ENCODE measurements at regions not wholly inside any gene's neighbourhood (a gene's known extent, or its start where the extent isn't known, plus 50 kb on each side); places are given as distances from the start of the nearest gene placed in this dataset.

- Histone ChIP-seq H3K36me3 (ENCODE audit: control insufficient read depth in 1 of 2, insufficient read depth in 2 of 2, low read length in 2 of 2) (no peaks in the 10 kb centered on the region), H3K4me3 (ENCODE audit: low read depth in 1 of 2, low read length in 2 of 2) (no peak overlapping the region), H3K27ac (ENCODE audit: low read depth, low read length) (no peak overlapping the region), H3K9me3 (ENCODE audit: control insufficient read depth in 1 of 2, low read length in 2 of 2) (no peaks in the 10 kb centered on the region), H3K9ac (ENCODE audit: low read depth in 1 of 2, low read length in 2 of 2) (no peak overlapping the region), H3K4me1 (ENCODE audit: control insufficient read depth in 1 of 2, insufficient read depth in 2 of 2, low read length in 2 of 2) (no peaks in the 10 kb centered on the region), H3K27me3 (ENCODE audit: control insufficient read depth in 1 of 2, insufficient read depth in 2 of 2, low read length in 2 of 2) (no peaks in the 10 kb centered on the region)
Measured at GRCh38 chr10:109173937-109174336, 749.4 kb downstream of the XPNPEP1 start.

- no peaks in the 10 kb centered on the region for H3K36me3 ChIP-seq (ENCODE audit: control insufficient read depth in 1 of 2, insufficient read depth in 2 of 2, low read length in 2 of 2)
- no peaks in the 10 kb centered on the region for H3K9me3 ChIP-seq (ENCODE audit: control insufficient read depth in 1 of 2, low read length in 2 of 2)
- H3K27ac ChIP-seq (ENCODE audit: low read depth, low read length) = no peak overlapping the region
- H3K9ac ChIP-seq (ENCODE audit: low read depth in 1 of 2, low read length in 2 of 2) = no peak overlapping the region
- H3K27me3 ChIP-seq (ENCODE audit: control insufficient read depth in 1 of 2, insufficient read depth in 2 of 2, low read length in 2 of 2) = no peaks in the 10 kb centered on the region
- no peaks in the 10 kb centered on the region for H3K4me1 ChIP-seq (ENCODE audit: control insufficient read depth in 1 of 2, insufficient read depth in 2 of 2, low read length in 2 of 2)
- no peak overlapping the region for H3K4me3 ChIP-seq (ENCODE audit: low read depth in 1 of 2, low read length in 2 of 2)
Measured at GRCh38 chr10:109173121-109173520, 750.2 kb downstream of the XPNPEP1 start.

GRCh38 chr10:109166935-109167334 lies 756.4 kb downstream of the XPNPEP1 start:
- H3K9me3 ChIP-seq (ENCODE audit: control insufficient read depth in 1 of 2, low read length in 2 of 2) = no peaks in the 10 kb centered on the region
- no peak overlapping the region for H3K4me3 ChIP-seq (ENCODE audit: low read depth in 1 of 2, low read length in 2 of 2)
- no peaks in the 10 kb centered on the region for H3K36me3 ChIP-seq (ENCODE audit: control insufficient read depth in 1 of 2, insufficient read depth in 2 of 2, low read length in 2 of 2)
- H3K4me1 ChIP-seq (ENCODE audit: control insufficient read depth in 1 of 2, insufficient read depth in 2 of 2, low read length in 2 of 2) = no peaks in the 10 kb centered on the region
- no peak overlapping the region for H3K27ac ChIP-seq (ENCODE audit: low read depth, low read length)
- no peak overlapping the region for H3K9ac ChIP-seq (ENCODE audit: low read depth in 1 of 2, low read length in 2 of 2)
- H3K27me3 ChIP-seq (ENCODE audit: control insufficient read depth in 1 of 2, insufficient read depth in 2 of 2, low read length in 2 of 2) = no peaks in the 10 kb centered on the region

GRCh38 chr10:109159351-109159750 lies 764.0 kb downstream of the XPNPEP1 start:
- H3K4me3 ChIP-seq (ENCODE audit: low read depth in 1 of 2, low read length in 2 of 2) = no peak overlapping the region
- H3K36me3 ChIP-seq (ENCODE audit: control insufficient read depth in 1 of 2, insufficient read depth in 2 of 2, low read length in 2 of 2) = no peaks in the 10 kb centered on the region
- H3K27me3 ChIP-seq (ENCODE audit: control insufficient read depth in 1 of 2, insufficient read depth in 2 of 2, low read length in 2 of 2) = no peaks in the 10 kb centered on the region
- H3K4me1 ChIP-seq (ENCODE audit: control insufficient read depth in 1 of 2, insufficient read depth in 2 of 2, low read length in 2 of 2) = no peaks in the 10 kb centered on the region
- H3K9me3 ChIP-seq (ENCODE audit: control insufficient read depth in 1 of 2, low read length in 2 of 2) = no peaks in the 10 kb centered on the region
- H3K9ac ChIP-seq (ENCODE audit: low read depth in 1 of 2, low read length in 2 of 2) = no peak overlapping the region
- no peak overlapping the region for H3K27ac ChIP-seq (ENCODE audit: low read depth, low read length)

DNA sequence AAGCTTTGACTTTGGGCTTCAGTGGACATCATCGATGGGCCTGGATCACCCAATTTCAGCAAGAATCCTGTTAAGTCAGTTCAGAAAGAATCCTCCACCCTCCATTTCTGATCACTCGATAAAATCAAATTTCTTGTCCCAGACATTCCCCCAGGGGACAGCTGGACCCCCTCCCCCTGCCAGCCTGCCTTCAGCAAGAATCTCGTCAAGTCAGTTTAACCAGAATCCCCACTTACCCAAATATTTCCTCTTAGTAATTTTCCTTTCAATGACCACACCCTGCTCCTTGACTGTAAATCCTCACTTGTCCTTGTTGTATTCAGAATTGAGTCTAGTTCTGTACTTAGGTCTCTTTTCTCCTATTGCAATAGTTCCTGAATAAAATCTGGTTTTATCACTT lies 766.9 kb downstream of the XPNPEP1 start:
- Histone ChIP-seq H3K27me3 (ENCODE audit: control insufficient read depth in 1 of 2, insufficient read depth in 2 of 2, low read length in 2 of 2) (no peaks in the 10 kb centered on the region), H3K27ac (ENCODE audit: low read depth, low read length) (no peak overlapping the region), H3K36me3 (ENCODE audit: control insufficient read depth in 1 of 2, insufficient read depth in 2 of 2, low read length in 2 of 2) (no peaks in the 10 kb centered on the region), H3K9me3 (ENCODE audit: control insufficient read depth in 1 of 2, low read length in 2 of 2) (no peaks in the 10 kb centered on the region), H3K9ac (ENCODE audit: low read depth in 1 of 2, low read length in 2 of 2) (no peak overlapping the region), H3K4me1 (ENCODE audit: control insufficient read depth in 1 of 2, insufficient read depth in 2 of 2, low read length in 2 of 2) (no peaks in the 10 kb centered on the region), H3K4me3 (ENCODE audit: low read depth in 1 of 2, low read length in 2 of 2) (no peak overlapping the region)

DNA sequence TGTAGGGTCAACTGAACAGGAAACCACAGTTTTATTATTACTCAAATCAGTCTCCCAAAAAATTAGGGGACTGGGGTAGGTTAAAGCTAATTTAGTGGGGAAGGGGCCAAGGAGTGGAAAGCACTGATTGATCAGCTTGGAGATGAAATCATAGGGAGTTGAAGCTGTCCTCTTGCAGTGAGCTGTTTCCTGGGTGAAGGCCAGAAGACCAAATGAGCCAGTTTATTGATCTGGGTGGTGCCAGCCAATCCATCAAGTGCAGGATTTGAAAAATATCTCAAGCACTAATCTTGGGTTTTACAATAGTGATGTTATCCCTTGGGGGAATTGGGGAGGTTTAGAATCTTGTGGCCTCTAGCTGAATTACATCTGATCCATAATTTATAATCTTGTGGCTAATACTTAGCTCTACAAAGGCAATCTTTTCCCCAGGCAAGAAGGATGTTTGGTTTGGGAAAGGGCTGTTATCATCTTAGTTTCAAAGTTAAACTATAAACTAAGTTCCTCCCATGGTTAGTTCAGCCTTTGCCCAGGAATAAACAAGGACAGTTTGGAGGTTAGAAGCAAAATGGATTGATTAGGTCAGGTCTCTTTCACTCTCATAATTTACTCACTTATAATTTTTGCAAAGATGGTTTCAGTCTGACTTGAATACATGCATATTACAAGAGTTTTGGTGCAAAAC lies 773.5 kb downstream of the XPNPEP1 start:
- Histone ChIP-seq H3K9me3 (ENCODE audit: control insufficient read depth in 1 of 2, low read length in 2 of 2) (no peaks in the 10 kb centered on the region), H3K36me3 (ENCODE audit: control insufficient read depth in 1 of 2, insufficient read depth in 2 of 2, low read length in 2 of 2) (no peaks in the 10 kb centered on the region), H3K27ac (ENCODE audit: low read depth, low read length) (no peak overlapping the region), H3K27me3 (ENCODE audit: control insufficient read depth in 1 of 2, insufficient read depth in 2 of 2, low read length in 2 of 2) (no peaks in the 10 kb centered on the region), H3K4me3 (ENCODE audit: low read depth in 1 of 2, low read length in 2 of 2) (no peak overlapping the region), H3K4me1 (ENCODE audit: control insufficient read depth in 1 of 2, insufficient read depth in 2 of 2, low read length in 2 of 2) (no peaks in the 10 kb centered on the region), H3K9ac (ENCODE audit: low read depth in 1 of 2, low read length in 2 of 2) (no peak overlapping the region)

DNA sequence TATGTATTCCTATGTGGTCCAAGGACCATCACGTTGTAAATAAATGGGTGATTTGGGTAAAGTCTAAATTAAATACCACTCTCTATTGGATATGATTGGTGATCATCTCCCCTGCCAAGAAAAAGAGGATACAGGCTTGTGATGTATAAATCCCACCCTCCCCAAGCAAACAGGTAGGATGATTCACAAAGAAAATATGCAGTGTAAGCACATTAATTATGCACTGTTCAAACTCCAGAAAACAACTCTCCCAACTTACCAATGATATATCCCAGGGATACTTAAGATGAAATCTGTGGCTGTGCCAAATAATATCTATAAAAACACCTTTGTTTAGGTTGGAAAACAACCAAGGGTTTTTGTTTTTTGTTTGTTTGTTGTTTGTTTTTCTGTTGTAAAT lies 795.9 kb downstream of the XPNPEP1 start:
- Histone ChIP-seq H3K36me3 (ENCODE audit: control insufficient read depth in 1 of 2, insufficient read depth in 2 of 2, low read length in 2 of 2) (no peaks in the 10 kb centered on the region), H3K9me3 (ENCODE audit: control insufficient read depth in 1 of 2, low read length in 2 of 2) (no peaks in the 10 kb centered on the region), H3K4me1 (ENCODE audit: control insufficient read depth in 1 of 2, insufficient read depth in 2 of 2, low read length in 2 of 2) (no peaks in the 10 kb centered on the region), H3K9ac (ENCODE audit: low read depth in 1 of 2, low read length in 2 of 2) (no peak overlapping the region), H3K4me3 (ENCODE audit: low read depth in 1 of 2, low read length in 2 of 2) (no peak overlapping the region), H3K27ac (ENCODE audit: low read depth, low read length) (no peak overlapping the region), H3K27me3 (ENCODE audit: control insufficient read depth in 1 of 2, insufficient read depth in 2 of 2, low read length in 2 of 2) (no peaks in the 10 kb centered on the region)

DNA sequence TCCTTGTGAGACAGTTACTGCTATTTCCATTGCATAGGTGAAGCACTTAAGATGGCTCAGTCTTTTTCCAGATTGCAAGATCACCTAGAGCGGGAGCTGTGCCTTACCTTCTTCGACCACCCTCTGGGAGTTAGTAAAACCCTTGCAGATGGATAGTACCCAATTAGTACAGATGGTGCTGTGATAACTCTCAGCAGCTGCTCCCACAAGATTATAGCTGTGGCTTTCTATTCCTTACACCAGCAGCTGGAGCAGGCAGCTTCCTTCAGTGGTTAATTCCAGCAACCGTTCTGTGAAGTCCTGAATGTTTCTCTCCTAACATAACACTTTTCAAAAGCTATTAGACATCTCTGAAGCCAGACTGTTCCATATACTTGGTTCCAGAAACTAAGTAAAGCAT lies 796.8 kb downstream of the XPNPEP1 start:
- no peak overlapping the region for H3K27ac ChIP-seq (ENCODE audit: low read depth, low read length)
- H3K36me3 ChIP-seq (ENCODE audit: control insufficient read depth in 1 of 2, insufficient read depth in 2 of 2, low read length in 2 of 2) = no peaks in the 10 kb centered on the region
- H3K4me1 ChIP-seq (ENCODE audit: control insufficient read depth in 1 of 2, insufficient read depth in 2 of 2, low read length in 2 of 2) = no peaks in the 10 kb centered on the region
- no peaks in the 10 kb centered on the region for H3K27me3 ChIP-seq (ENCODE audit: control insufficient read depth in 1 of 2, insufficient read depth in 2 of 2, low read length in 2 of 2)
- H3K4me3 ChIP-seq (ENCODE audit: low read depth in 1 of 2, low read length in 2 of 2) = no peak overlapping the region
- H3K9me3 ChIP-seq (ENCODE audit: control insufficient read depth in 1 of 2, low read length in 2 of 2) = no peaks in the 10 kb centered on the region
- H3K9ac ChIP-seq (ENCODE audit: low read depth in 1 of 2, low read length in 2 of 2) = no peak overlapping the region

- no peaks in the 10 kb centered on the region for H3K9me3 ChIP-seq (ENCODE audit: control insufficient read depth in 1 of 2, low read length in 2 of 2)
- H3K4me3 ChIP-seq (ENCODE audit: low read depth in 1 of 2, low read length in 2 of 2) = no peak overlapping the region
- H3K36me3 ChIP-seq (ENCODE audit: control insufficient read depth in 1 of 2, insufficient read depth in 2 of 2, low read length in 2 of 2) = no peaks in the 10 kb centered on the region
- no peak overlapping the region for H3K9ac ChIP-seq (ENCODE audit: low read depth in 1 of 2, low read length in 2 of 2)
- H3K27me3 ChIP-seq (ENCODE audit: control insufficient read depth in 1 of 2, insufficient read depth in 2 of 2, low read length in 2 of 2) = no peaks in the 10 kb centered on the region
- no peak overlapping the region for H3K27ac ChIP-seq (ENCODE audit: low read depth, low read length)
- H3K4me1 ChIP-seq (ENCODE audit: control insufficient read depth in 1 of 2, insufficient read depth in 2 of 2, low read length in 2 of 2) = no peaks in the 10 kb centered on the region
Measured at GRCh38 chr10:109126016-109126415, 797.3 kb downstream of the XPNPEP1 start.

GRCh38 chr10:109115179-109115578 lies 808.1 kb downstream of the XPNPEP1 start:
- Histone ChIP-seq H3K9me3 (ENCODE audit: control insufficient read depth in 1 of 2, low read length in 2 of 2) (peaks cover 4 to 8% of the 10 kb centered on the region in 2 donors), H3K27ac (ENCODE audit: low read depth, low read length) (no peak overlapping the region), H3K9ac (ENCODE audit: low read depth in 1 of 2, low read length in 2 of 2) (no peak overlapping the region), H3K27me3 (ENCODE audit: control insufficient read depth in 1 of 2, insufficient read depth in 2 of 2, low read length in 2 of 2) (no peaks in the 10 kb centered on the region), H3K4me3 (ENCODE audit: low read depth in 1 of 2, low read length in 2 of 2) (no peak overlapping the region), H3K4me1 (ENCODE audit: control insufficient read depth in 1 of 2, insufficient read depth in 2 of 2, low read length in 2 of 2) (no peaks in the 10 kb centered on the region), H3K36me3 (ENCODE audit: control insufficient read depth in 1 of 2, insufficient read depth in 2 of 2, low read length in 2 of 2) (no peaks in the 10 kb centered on the region)

GRCh38 chr10:109114579-109114978 lies 808.7 kb downstream of the XPNPEP1 start:
- no peaks in the 10 kb centered on the region for H3K4me1 ChIP-seq (ENCODE audit: control insufficient read depth in 1 of 2, insufficient read depth in 2 of 2, low read length in 2 of 2)

More at GRCh38 chr10:109114579-109114978, 808.7 kb downstream of the XPNPEP1 start:
- H3K9ac ChIP-seq (ENCODE audit: low read depth in 1 of 2, low read length in 2 of 2) = no peak overlapping the region
- H3K9me3 ChIP-seq (ENCODE audit: control insufficient read depth in 1 of 2, low read length in 2 of 2) = peaks cover 4 to 5% of the 10 kb centered on the region in 2 donors
- no peaks in the 10 kb centered on the region for H3K36me3 ChIP-seq (ENCODE audit: control insufficient read depth in 1 of 2, insufficient read depth in 2 of 2, low read length in 2 of 2)
- no peak overlapping the region for H3K4me3 ChIP-seq (ENCODE audit: low read depth in 1 of 2, low read length in 2 of 2)
- H3K27ac ChIP-seq (ENCODE audit: low read depth, low read length) = no peak overlapping the region
- H3K27me3 ChIP-seq (ENCODE audit: control insufficient read depth in 1 of 2, insufficient read depth in 2 of 2, low read length in 2 of 2) = no peaks in the 10 kb centered on the region

Measured in duodenal mucosa (tissue), 2 donors.